ENCODE measurements at regions not wholly inside any gene's neighbourhood (a gene's known extent, or its start where the extent isn't known, plus 50 kb on each side); places are given as distances from the start of the nearest gene placed in this dataset.
"Not testable (repeated sequence)": the region's sequence is repeated elsewhere in the genome, so short reads cannot be mapped to it uniquely, and the experiment has no call there.

DNA sequence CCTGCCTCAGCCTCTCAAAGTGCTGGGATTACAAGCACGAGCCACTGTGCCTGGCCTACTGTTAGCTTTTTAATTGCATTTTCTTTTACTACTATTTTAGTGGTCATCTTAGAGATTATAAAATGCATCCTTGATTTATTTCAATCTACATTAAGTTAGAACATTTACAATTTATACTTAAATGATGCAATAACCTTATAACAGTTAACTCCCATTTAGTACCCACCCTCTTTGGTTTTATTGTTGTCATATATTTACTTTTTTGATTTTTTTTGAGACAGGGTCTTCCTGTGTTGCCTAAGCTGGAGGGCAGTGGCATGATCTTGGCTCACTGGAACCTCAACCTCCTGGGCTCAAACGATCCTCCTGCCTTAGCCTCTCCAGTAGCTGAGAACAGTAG is 77.3 kb downstream of the PPCDC start:
- no peak for DNase-seq

DNA sequence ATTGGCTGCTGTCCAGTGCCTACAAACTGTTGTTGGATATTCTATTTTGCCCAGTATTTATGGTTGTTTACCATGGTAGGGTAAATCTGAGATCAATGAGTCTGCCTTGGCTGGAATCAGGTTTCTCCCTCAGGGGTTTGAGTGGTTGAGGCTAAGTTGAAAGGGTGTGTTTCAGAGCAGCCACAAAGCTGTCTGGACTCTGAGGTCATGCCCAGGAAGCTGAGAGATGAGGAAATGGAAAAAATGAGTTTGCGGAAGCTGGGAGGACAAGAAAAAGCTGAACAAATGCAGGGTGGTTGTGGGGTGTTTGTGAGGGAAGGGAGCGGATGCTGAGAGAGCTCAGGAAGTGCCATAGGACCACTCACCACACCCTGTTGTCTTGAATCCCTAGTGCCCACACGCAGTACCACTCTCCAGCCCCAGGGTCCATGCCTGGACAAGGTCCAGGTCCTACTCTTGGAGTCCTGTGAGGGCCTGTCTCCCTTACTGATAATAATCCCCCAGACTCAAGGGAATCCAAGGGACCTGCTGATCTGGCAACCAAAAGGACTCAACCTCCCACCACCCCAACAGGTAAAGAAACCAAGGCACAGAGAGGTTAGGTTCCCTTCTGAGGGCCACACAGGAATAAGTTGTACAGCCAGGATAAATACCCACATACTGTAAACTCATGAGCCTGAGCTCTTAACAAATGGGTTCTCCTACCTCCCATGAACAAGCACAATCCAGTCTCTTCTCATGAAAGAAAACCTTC is 81.6 kb downstream of the PPCDC start:
- peak; percentile 85 for DNase-seq

DNA sequence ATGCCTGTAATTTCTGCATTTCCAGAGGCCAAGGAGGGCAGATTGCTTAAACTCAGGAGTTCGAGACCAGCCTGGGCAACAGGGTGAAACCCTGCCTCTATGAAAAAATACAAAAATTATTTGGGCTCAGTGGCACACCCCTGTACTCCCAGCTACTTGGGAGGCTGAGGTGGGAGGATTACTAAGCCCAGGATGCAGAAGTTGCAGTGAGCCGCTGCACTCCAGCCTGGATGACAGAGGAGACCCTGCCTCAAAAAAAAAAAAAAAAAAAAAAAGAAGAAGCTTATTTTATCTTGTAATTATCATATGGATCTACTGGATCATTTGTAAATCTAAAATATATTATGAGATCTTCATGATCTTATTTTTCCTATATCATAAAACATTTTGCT is 84.1 kb downstream of the PPCDC start:
- no peak for DNase-seq

DNA sequence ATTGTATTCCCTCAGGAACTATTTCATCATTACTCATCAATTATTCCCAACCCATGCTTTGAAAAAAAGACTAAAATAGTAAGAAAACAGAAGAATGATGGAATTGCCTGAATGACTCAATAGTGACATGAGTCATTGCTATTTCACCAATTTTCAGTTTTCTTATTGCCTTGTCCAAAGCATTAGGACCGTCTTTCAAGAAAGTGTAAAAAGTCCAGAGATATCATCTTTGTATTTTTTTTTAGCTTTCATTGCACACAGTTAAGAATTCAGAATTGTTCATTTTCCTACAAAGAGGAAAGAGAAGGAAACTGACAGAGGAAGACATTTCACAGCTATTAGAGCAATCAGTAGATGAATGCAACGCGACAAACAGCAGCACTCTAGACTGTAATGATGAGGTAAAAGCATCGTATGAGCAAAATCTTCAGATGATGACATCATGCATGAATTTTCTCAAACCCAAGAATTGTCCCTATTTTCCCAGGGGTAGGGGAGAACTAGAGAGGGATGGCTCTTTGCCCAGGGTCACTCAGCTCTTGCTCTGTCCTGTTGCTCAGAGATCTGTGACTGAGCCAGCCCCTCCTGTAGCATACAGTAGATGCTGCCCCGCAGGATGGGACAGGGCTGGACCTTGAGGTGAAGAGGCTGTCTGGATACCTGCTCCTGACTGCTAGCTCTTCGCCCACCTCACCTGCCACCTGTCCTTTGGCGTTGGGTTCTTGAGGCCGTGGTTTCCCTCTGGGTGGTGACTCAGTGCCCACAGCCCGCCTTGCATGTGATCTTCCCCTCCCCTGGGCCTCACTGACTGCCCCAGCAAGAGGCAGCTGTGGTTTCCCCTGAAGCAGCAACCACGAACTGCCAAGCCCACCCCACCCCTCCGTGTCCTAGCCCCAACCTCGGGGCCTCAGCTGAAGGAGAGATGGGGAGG is 84.8 kb downstream of the PPCDC start:
- DNase-seq: peak; percentile 95

DNA sequence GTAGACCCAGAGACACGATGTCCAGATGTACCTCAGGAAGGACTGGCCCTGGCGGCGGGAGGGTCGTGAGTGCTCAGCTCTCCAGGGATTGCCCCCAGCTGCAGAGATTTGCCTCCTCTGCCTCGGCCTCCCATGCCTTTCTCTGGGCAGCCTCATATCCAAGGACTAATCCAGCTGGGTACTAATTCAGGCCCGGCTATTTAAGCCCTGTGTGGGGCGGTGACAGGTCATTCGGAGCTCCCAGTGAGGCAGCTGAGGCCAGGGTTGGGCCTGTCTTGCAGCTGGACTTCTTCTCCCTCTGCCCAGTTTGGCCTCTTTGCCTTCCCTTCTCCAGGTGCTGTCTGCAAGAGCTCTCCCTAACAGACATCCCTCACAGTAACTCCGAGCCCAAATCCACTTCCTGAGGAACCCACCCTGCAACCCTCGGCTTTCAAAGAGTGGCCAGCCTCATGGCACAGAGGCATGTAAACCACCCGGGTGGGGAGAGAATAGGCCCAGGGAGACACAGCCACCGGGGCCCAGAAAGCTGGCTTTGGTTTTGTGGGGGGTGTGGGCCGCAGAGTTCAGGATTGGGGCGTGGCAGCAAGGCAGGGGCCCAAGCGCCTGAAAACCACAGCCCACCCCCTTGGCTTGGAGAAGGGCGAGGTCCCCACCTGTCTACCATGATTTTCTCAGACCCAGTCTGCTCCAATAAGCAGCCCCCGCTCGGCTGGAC is 85.8 kb downstream of the PPCDC start:
- DNase-seq: no peak

DNA sequence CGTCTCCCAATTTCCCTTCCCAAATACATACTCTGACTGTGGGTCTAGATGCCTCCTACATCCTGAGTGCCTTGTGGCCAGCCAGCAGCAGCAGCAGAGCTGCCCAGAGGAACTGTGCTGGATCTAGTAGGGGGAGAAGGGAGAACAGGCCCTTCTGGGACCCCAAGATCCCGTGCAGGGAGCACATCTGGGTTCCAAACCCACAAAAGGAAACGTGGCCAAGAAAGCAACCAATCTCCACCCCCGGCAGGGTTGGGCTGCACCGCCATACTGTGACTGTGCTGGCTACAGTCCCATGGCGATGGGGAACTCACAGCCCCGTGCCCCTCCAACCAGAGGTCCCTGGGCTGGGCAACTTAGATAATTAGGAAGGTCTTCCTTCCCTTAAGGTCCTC is 86.3 kb downstream of the PPCDC start:
- no peak for DNase-seq

DNA sequence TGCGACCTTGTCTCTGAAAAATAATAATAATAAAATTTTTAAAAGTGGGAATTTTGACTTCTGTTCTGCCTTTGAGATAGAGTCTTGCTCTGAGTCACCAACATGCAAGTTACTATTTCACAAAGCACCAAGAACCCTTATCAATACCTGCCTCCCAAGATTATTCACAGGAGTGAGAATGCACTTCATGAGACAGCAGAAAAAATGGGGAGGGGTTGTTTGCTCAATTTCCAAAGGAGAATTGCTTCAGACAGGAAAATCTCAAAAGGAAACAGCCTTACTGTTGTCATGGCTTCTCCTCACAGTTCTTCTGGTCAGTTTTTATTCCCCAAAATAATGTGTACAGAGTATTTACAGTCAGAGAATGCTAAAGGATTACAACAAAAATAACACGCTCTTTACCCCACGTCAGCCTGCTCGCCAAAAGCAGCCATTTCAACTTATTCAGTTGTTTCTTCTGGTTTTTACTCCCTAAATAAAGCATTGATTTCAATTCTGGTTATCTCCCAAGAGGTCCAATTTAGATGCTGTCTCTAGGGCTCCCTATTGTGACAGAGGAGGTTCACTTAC is 89.0 kb downstream of the PPCDC start:
- no peak for DNase-seq

DNA sequence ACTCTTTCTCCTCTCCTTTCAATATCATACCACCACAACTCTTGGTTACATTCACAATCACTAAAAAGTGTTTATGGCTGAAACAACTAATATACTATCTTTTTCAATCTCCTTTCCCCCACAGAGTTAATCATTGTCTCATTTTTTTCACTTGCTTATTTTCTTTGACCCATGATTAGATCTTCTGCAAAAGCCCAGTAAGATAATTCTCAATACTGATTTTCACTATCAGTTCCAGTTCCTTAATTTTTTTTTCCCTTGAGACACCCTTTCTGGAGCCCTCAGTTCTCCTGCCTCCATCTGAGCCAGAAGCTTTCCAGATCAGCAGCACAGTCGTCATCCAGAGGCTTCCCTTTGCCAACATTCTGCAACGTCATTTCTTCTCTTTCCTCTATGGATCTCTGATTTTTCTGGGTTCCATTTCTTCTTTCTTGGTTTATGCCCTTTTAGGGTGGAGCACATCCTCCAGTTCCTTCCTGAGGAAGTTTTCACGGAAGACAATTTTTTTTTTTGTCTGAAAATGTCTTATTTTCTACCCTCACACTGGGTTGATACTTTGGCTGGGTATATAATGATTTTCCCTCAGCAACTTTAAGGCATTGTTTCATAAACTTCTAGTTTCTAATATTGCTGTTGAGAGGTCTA is 88.7 kb upstream of the C15orf39 start:
- no peak for DNase-seq

DNA sequence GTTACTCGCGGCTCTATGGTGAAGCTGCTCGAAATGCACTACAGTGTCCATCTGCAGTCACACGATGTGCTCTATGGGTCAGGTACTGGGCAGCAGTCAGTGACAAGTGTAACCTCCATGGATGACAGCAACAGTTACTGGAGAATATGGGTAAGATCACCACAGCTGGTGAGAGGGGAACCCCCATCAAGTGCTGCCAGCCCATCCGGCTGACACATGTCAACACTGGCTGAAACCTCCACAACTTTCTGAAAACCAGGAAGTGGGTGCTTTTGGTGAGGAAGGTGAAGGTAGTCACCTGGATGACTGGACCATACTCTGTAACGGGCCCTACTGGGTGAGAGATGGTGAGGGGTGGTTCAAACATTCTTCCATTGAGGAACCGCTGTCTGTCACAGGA is 87.4 kb upstream of the C15orf39 start:
- DNase-seq: no peak

DNA sequence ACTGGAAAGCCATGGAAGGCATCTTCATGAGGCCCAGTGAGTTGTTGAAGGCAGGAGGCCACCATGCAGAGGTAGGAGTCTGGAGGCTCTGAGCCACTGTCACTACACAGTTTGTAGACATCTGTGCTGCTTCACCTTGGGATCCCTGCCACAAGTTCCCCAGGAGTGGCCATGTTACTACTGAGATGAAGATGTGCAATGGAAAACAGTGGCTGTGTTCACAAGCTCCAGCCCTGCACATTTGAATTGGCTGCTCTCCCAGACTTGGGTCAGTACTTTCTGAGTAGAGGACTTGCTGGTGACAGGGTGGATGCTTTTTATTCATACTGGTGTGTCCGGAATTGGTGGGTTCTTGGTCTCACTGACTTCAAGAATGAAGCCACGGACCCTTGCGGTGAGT is 86.9 kb upstream of the C15orf39 start:
- DNase-seq: no peak

DNA sequence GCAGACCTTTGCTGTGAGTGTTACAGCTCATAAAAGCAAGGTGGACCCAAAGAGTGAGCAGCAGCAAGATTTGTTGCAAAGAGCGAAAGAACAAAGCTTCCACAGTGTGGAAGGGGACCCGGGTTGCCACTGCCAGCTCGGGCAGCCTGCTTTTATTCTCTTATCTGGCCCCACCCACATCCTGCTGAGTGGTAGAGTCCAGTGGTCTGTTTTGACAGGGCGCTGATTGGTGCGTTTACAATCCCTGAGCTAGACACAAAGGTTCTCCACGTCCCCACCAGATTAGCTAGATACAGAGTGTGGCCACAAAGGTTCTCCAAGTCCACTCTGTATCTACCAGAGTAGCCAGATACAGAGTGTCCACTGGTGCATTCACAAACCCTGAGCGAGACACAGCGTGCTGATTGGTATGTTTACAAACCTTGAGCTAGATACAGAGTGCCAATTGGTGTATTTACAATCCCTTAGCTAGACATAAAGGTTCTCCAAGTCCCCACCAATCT is 86.2 kb upstream of the C15orf39 start:
- DNase-seq: not testable (repeated sequence)

DNA sequence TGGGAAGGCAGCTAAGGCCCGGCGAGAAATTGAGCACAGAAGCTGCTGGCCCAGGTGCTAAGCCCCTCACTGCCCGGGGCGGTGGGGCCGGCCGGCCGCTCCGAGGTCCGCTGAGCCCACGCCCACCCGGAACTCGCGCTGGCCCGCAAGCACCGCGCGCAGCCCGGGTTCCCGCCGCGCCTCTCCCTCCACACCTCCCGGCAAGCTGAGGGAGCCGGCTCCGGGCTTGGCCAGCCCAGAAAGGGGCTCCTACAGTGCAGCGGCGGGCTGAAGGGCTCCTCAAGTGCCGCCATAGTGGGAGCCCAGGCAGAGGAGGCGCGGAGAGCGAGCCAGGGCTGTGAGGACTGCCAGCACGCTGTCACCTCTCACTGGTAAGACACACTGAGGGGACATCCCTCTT is 85.5 kb upstream of the C15orf39 start:
- DNase-seq: not testable (repeated sequence)

DNA sequence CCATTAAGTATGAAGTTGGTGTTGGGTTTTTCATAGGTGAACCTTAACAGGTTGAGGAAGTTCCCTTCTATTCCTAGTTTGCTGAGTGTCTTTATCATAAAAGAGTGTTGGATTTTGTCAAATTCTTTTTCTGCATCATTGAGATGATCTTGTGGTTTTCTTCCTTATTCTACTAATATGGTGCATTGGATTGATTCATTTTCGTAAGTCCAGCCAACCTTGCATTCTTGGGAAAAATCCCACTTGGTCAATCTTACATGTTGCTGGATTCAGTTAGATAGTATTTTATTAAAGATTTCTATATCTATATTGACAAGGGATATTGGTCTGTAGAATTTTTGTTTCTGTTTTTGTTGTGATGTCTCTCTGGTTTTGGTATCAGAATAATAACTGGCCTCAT is 83.7 kb upstream of the C15orf39 start:
- no peak for DNase-seq

DNA sequence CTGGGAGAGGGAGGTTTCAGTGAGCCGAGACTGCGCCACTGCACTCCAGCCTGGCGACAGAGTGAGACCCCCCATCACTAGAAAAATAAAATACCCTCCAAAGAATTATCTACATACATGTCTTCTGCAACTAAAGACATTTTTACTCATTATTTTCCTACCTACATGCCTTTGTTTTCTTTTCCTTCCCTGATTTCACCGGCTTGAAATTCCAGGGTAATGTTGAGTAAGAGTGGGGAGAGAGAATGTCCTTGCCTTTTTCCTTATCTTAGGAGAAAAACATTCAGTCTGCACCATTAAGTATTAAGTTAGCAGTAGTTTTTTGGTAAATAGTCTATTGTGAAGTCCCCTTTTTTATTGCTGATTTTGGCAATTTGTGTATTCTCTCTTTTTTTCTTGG is 82.4 kb upstream of the C15orf39 start:
- DNase-seq: not testable (repeated sequence)

DNA sequence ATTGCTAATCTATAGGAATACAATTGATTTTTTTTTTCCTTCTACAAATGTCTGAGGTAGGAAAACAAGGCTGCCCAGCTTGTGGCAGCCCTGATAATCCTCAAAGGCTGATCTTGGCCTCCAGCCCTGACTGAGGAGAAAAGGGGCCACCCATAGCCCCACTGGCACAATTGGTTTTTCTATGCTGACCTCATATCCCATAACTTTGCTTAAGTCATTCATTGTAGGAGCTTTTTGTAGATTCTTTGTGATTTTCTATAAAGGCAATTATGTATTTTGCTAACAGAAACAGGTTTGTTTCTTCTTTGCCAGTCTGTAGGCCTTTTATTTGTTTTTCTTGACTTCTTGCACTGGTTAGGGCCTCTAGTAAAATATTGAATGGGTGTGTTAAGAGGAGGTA is 80.2 kb upstream of the C15orf39 start:
- DNase-seq: no peak

DNA sequence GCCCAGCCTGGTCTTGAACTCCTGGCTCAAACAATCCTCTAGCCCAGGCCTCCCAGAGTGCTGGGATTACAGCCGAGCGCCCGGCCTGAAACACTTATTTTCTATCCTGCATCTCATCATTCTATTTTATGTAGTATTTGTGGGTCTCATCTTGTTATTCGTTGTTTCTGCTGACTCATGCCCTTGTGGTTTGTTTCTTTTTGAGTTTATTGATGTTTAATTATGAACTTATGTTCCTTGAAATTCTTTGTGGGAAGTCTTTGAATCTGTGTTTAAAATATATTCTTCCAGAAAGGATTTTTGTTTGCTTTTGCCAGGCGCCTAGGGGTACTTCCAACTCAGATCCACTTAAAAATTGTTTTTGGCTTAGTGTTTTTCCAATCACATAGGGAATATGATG is 78.3 kb upstream of the C15orf39 start:
- DNase-seq: peak; percentile 86

DNA sequence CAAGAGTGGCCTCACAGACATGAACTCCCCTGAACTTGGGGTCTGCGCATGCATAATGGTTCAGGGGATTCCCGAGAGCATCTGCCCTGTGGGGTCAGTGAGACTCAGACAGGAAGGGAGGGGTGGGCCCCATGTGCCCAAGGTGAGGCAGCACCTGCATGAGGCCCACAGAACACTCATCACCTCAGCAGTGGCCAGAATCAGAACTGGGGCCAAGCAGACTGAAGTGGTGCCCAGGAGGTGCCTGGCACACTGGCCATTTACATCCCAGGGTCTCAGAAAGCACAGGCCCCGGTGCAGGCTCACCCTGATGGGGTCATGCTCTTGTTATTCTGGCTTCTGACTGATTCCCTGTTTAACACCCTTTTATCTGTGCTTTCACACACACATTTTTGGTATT is 77.4 kb upstream of the C15orf39 start:
- DNase-seq: not testable (repeated sequence)

DNA sequence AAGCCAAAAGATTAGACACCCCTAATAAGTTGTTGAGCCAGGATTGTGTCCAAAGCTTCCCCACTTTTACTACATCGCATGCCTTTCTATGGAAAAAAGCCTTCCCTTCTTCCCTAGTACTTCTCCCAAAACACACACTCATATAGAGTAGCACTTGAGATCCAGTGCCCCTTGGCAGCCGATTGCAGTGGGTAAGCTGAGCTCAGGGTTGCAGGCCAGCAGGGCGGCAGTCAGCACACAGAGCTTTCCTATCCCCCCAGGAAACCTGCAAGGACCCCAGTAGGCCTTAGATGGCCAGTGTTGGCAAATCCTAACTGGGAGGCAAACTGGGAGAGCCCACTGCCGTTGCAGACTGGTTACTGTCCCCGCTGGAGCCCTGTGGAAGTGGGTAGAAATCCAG is 75.7 kb upstream of the C15orf39 start:
- DNase-seq: no peak

DNA sequence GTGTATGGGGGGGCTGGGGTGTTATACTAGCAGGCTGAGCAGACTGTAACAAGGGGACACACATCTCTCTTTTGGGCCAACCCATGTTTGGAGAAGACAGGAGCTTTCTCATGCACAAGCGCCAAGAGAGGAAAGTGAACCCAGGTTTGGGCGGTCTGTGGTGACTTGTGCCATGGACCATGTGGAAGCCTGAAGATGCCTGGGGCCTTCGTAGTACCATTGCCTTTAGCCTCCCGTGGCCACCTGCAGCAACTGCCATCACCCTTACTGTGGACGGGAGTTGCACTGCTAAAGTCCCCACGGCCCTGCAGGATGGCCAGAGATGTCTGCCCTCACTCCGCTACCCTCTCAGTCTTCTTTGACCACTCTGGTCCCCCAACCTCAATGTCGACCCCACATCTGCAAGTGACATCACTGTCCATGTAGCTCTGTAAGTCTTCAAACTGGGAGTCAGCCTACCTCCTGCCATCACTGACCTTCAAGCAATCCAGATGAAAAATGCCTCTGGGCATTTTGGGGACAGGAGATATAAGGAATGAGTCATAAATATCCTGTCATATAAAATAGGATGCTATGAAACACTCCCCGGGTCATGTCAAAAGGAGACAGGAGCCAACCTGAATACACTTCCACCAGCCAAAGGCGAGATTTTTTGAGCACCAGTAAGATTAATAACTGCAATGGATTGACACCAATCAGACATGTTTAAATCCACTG is 74.7 kb upstream of the C15orf39 start:
- no peak for DNase-seq

DNA sequence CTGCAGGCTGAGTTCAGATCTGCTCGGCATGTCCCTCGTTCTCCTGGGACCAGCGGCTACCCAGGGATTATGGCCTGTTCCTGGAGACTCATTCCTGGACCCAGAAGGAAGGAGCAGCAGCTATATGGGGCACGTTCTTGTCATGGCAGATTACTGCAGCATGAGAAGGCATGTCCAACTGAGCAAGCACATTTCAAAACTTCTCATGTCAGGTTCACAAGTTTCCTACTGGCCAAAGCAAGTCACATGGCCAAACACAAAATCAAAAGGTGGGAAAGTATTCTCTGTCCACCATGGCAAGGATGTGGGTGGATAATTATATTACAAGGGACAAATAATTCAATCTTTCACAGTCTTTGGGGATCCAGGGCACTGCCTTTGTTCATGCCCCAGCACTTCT is 71.9 kb upstream of the C15orf39 start:
- DNase-seq: no peak

DNA sequence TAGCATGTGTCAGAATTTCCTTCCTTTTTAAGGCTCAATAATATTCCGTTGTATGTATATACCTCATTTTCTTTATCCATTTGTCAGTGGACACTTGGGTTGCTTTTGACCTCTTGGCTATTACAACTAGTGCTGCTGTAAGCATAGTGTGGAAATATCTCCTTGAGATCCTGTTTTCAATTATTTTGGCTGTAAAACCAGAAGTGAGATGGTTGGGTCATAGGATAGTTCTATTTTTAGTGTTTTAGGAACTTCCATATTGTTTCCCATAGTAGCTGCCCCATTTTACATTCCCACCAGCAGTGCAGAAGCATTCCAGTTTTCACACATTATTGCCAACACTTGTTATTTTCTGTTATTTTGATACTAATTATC is 70.4 kb upstream of the C15orf39 start:
- no peak for DNase-seq

DNA sequence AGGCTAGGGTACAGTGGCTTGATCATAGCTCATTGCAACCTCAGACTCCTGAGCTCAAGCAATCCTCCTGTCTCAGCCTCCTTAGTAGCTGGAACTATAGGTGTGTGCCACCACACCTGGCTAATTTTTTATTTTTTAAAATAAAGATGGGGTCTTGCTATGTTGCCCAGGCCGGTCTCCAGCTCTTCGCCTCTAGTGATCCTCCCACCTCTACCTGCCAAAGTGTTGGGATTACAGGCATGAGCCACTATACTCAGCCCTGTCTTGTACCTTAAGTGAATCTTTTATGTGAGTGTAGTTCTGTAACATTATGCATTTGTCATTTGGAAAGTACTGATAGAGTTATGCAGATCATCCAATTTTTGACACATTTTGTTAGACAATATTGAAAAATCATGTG is 66.9 kb upstream of the C15orf39 start:
- no peak for DNase-seq
